Esophagus muscularis mucosa (tissue), 4 donors: ENCODE measurements at regions not wholly inside any gene's neighbourhood (a gene's known extent, or its start where the extent isn't known, plus 50 kb on each side); places are given as distances from the start of the nearest gene placed in this dataset.

Experiments used
- DNase-seq: peaks from one replicate; pipeline ENCODE4 v3.0.0-alpha.2; 2017; ENCODE audit errors: extremely low spot score
- H3K27ac ChIP-seq, 4 donors: fragments of 200-600 bp; sonication (generic); replicated peaks in 1 of 4; 1 replicate in 3 of 4; 2 replicates in 1 of 4; pipeline ENCODE4 v1.5.1; 2016 to 2019; ENCODE audit warnings: mild to moderate bottlenecking in 1 of 4
- H3K27me3 ChIP-seq, 4 donors: fragments of 200-600 bp; sonication (generic); one replicate each; pipeline versions ENCODE4 v1.5.1 to v1.6.0; 2016 to 2019
- H3K36me3 ChIP-seq, 4 donors: fragments of 200-600 bp; sonication (generic); one replicate each; pipeline ENCODE4 v1.5.1; 2016 to 2019
- H3K4me1 ChIP-seq, 4 donors: fragments of 200-600 bp; sonication (generic); one replicate each; pipeline ENCODE4 v1.5.1; 2016 to 2019
- H3K4me3 ChIP-seq, 4 donors: fragments of 200-600 bp; sonication (generic); 1 replicate in 2 of 4; 2 replicates in 2 of 4; pipeline ENCODE4 v1.5.1; 2016 to 2019; ENCODE audit warnings: mild to moderate bottlenecking in 4 of 4, moderate library complexity in 1 of 4
- H3K9me3 ChIP-seq, 4 donors: fragments of 200-600 bp; sonication (generic); 1 replicate in 3 of 4; 2 replicates in 1 of 4; pipeline ENCODE4 v1.5.1; 2016 to 2019
- EP300 ChIP-seq: sonication (generic); formaldehyde crosslinking; IDR thresholded peaks from one replicate; pipeline ENCODE4 v1.6.1; 2017; ENCODE audit warnings: antibody characterized with exemption
- POLR2A ChIP-seq: fragments of 450-650 bp; IDR thresholded peaks from one replicate; pipeline ENCODE4 v1.6.1; 2017; ENCODE audit warnings: antibody characterized with exemption, moderate library complexity, mild to moderate bottlenecking, low read depth
- POLR2AphosphoS5 ChIP-seq, 2 donors: sonication (generic); formaldehyde crosslinking; IDR thresholded peaks; one replicate each; pipeline ENCODE4 v1.6.1; 2017; ENCODE audit warnings: antibody characterized with exemption in 2 of 2
- WGBS: methylation state at CpG from one replicate; pipeline ENCODE4 v1.1.5; 2018; 5-methylcytosine and 5-hydroxymethylcytosine counted together
- intact Hi-C: fragments of 100-400 bp; cut with DNase I; formaldehyde crosslinking; loops from one replicate; pipeline ENCODE4 v1.15.1; 2023
- TF ChIP-seq, protein P1 (sequence below), 3 experiments: fragments of 200-600 bp in 2 of 3; fragments of 450-650 bp in 1 of 3; sonication (generic) in 2 of 3; IDR thresholded peaks; one replicate each; pipeline ENCODE4 v1.5.1; 2017 to 2019; ENCODE audit warnings: antibody characterized with exemption in 3 of 3, mild to moderate bottlenecking in 2 of 3, moderate library complexity in 1 of 3

DNA sequence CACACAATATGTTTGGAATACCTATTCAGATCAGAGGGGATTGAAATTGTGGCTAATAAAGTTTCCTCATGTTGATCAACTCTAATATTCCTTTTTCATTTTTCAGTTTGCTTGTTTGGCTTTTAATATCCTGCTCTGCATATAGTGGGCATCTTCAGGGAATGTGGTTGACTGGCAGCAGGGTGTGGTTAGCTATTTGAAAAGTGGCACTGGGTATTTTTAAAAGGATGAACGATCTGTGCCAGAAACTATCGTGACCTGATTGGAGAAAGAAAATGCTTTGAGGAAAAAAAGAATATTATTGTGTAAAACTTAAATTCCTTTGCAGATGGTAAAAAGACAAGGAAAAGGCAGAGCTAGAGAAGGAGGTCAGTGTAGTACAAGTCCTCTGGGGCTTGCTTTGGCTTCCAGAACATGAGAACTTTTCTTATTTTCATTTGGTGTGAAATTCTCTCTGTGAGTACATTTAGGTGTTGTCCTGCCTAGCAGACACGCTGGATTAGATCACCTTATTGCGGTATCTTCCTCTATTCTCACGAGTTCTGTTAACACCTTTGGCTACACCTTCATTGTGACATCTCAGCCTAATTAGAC is 329.7 kb upstream of the SNX7 start:
- 76% methylated on average over 5 of the region's 5 CpGs for WGBS
- intact Hi-C loops, result no loop called here
- Histone ChIP-seq H3K4me1 (no peaks in the 10 kb centered on the region), H3K4me3 (no peak overlapping the region), H3K27me3 (no peaks in the 10 kb centered on the region), H3K9me3 (no peaks in the 10 kb centered on the region), H3K27ac (no peak overlapping the region), H3K36me3 (no peaks in the 10 kb centered on the region)
- TF ChIP-seq POLR2A, result no peak
- TF ChIP-seq, protein P1, sequence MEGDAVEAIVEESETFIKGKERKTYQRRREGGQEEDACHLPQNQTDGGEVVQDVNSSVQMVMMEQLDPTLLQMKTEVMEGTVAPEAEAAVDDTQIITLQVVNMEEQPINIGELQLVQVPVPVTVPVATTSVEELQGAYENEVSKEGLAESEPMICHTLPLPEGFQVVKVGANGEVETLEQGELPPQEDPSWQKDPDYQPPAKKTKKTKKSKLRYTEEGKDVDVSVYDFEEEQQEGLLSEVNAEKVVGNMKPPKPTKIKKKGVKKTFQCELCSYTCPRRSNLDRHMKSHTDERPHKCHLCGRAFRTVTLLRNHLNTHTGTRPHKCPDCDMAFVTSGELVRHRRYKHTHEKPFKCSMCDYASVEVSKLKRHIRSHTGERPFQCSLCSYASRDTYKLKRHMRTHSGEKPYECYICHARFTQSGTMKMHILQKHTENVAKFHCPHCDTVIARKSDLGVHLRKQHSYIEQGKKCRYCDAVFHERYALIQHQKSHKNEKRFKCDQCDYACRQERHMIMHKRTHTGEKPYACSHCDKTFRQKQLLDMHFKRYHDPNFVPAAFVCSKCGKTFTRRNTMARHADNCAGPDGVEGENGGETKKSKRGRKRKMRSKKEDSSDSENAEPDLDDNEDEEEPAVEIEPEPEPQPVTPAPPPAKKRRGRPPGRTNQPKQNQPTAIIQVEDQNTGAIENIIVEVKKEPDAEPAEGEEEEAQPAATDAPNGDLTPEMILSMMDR (IDR thresholded peaks at IDR 0.05), result no peak
- no peak for TF ChIP-seq EP300
- no peak for TF ChIP-seq POLR2AphosphoS5 (IDR thresholded peaks at IDR 0.05)
- no peak for DNase-seq

DNA sequence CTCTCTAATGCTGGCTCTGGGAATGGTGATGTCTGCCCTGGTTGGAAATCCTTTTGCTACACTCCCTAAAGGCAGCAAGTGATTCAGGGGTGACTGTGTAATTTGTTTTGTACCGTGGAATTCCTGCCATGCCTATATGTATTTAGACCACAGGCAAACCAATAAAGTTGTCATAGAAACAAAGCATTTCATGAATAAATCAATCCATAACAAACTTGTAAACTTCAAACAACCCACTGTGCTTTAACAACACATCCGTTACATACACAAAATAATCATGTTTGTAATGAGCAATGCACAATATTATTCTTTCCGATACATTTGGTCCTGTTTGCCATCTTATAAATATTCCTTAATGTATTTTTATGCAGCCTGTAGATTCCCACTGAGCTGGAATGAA is 330.3 kb upstream of the SNX7 start:
- no peak overlapping the region for H3K4me3 ChIP-seq
- no peak for DNase-seq
- no peaks in the 10 kb centered on the region for H3K27me3 ChIP-seq
- 49% methylated on average over 3 of the region's 3 CpGs for WGBS
- H3K27ac ChIP-seq, result no peak overlapping the region
- no peaks in the 10 kb centered on the region for H3K9me3 ChIP-seq
- intact Hi-C loops, result no loop called here
- H3K36me3 ChIP-seq, result no peaks in the 10 kb centered on the region
- TF ChIP-seq EP300, result no peak
- TF ChIP-seq POLR2AphosphoS5 (IDR thresholded peaks at IDR 0.05), result no peak
- TF ChIP-seq, protein P1 (IDR thresholded peaks at IDR 0.05), result no peak
- TF ChIP-seq POLR2A, result no peak
- no peaks in the 10 kb centered on the region for H3K4me1 ChIP-seq

DNA sequence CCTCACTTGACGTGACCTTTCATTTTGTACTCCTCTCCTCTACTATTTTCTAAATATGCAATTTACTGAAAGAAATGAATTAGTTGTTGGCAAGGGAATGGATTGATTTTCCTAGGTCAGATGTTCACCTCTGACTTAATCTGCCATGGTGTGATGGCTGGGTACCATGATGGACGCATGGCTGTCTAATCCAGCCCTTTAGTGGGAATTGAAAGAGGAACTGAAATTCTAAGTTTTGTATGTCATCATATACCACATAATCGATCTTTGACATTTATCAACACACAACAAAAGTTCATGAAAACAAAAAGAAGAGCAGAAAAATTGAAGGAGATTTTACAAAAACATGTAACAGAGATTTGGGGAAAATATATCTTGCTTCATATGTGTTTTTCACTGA is 331.3 kb upstream of the SNX7 start:
- TF ChIP-seq, protein P1 (IDR thresholded peaks at IDR 0.05), result no peak
- TF ChIP-seq EP300, result no peak
- TF ChIP-seq POLR2AphosphoS5 (IDR thresholded peaks at IDR 0.05), result no peak
- TF ChIP-seq POLR2A, result no peak
- no peaks in the 10 kb centered on the region for H3K4me1 ChIP-seq
- no peak for DNase-seq
- no peaks in the 10 kb centered on the region for H3K27me3 ChIP-seq
- H3K4me3 ChIP-seq, result no peak overlapping the region
- H3K36me3 ChIP-seq, result no peaks in the 10 kb centered on the region
- intact Hi-C loops, result no loop called here
- H3K27ac ChIP-seq, result no peak overlapping the region
- WGBS, result 81% methylated on average over 3 of the region's 3 CpGs
- H3K9me3 ChIP-seq, result no peaks in the 10 kb centered on the region

DNA sequence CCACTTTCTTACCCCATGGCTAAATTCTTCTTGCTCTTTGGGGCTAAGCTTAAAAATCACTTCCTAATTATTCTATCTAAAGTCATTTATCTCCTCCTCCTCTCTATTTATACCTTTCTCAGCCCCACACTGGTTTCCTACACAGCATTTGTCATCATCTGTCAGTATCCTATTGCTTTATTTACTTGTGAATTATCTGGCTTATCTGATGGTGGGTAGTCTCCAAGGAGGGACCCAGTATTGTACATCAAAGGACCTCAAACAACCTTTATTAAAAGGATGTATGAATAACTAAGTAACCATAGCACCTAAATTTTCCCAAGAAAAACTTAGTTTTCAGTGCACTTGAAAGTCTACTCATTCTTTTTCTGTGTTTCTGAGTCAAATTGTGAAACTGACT is 332.7 kb upstream of the SNX7 start:
- no peaks in the 10 kb centered on the region for H3K27me3 ChIP-seq
- peaks cover 0 to 7% (median 0%) of the 10 kb centered on the region in 4 donors for H3K4me1 ChIP-seq
- DNase-seq, result no peak
- no peak overlapping the region for H3K4me3 ChIP-seq
- intact Hi-C loops, result no loop called here
- H3K9me3 ChIP-seq, result no peaks in the 10 kb centered on the region
- no peak for TF ChIP-seq EP300
- TF ChIP-seq POLR2A, result no peak
- no peak for TF ChIP-seq POLR2AphosphoS5 (IDR thresholded peaks at IDR 0.05)
- TF ChIP-seq, protein P1 (IDR thresholded peaks at IDR 0.05), result no peak
- no peak overlapping the region for H3K27ac ChIP-seq
- no peaks in the 10 kb centered on the region for H3K36me3 ChIP-seq

DNA sequence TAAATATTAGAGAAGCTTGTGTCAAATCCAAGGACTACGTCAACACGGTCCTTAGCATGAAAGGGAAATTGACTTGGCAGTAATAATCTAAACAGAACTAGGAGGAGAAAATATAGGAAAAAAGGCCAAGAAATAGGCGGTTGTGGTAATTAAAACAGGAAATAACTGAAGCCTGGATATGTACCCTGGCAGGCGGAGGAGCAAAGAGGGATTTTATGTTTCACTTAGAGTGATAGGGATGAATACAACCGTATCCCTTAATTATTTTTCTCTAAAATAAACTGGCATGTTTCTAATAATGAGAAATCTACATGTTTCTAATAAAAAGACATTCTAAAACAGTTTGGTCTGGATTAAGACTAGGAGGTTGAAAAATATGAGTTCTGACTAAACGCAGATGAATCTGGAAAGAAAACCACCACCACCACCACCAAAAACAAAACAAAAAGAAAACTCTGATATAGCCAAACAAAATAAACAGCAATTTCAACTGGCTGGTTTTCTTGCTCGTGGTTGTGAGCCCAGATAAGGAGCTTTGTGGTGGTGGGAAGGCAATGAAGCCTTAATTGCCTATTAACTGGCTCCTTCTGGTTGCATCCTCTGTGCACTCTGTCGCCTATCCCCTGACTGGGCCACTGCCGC is 334.2 kb upstream of the SNX7 start:
- WGBS, result 35% methylated on average over 9 of the region's 9 CpGs
- Histone ChIP-seq H3K36me3 (no peaks in the 10 kb centered on the region), H3K27ac (no peak overlapping the region), H3K4me3 (no peak overlapping the region), H3K4me1 (peaks cover 0 to 16% (median 0%) of the 10 kb centered on the region in 4 donors), H3K9me3 (no peaks in the 10 kb centered on the region), H3K27me3 (no peaks in the 10 kb centered on the region)
- no peak for TF ChIP-seq POLR2A
- TF ChIP-seq EP300, result no peak
- no peak for TF ChIP-seq POLR2AphosphoS5 (IDR thresholded peaks at IDR 0.05)
- TF ChIP-seq, protein P1 (IDR thresholded peaks at IDR 0.05), result no peak
- DNase-seq, result no peak
- intact Hi-C loops, result no loop called here
